ENCODE measurements at regions not wholly inside any gene's neighbourhood (a gene's known extent, or its start where the extent isn't known, plus 50 kb on each side); places are given as distances from the start of the nearest gene placed in this dataset.

- no peak for TF ChIP-seq CTCF (IDR thresholded peaks at IDR 0.05)
- TF ChIP-seq POLR2A (IDR thresholded peaks at IDR 0.05), result no peak
Measured at GRCh38 chr3:106013971-106014370, 145.2 kb upstream of the CBLB start.

All from upper lobe of left lung (tissue), 4 donors.